ENCODE measurements at regions not wholly inside any gene's neighbourhood (a gene's known extent, or its start where the extent isn't known, plus 50 kb on each side); places are given as distances from the start of the nearest gene placed in this dataset.

GRCh38 chr6:16018626-16019025, 110.3 kb upstream of the MYLIP start:
- no peak for TF ChIP-seq NRF1 (conservative IDR thresholded peaks at IDR 0.05; ENCODE audit: low read depth, low read length)
- TF ChIP-seq USF2 (IDR thresholded peaks at IDR 0.05; ENCODE audit: borderline replicate concordance, low read depth, low read length): no peak
- TF ChIP-seq CTCF (IDR thresholded peaks at IDR 0.05 in 2 of 3, conservative IDR thresholded peaks at IDR 0.05 in 1 of 3; ENCODE audit: control insufficient read depth in 2 of 3, extremely low read depth in 1 of 3, insufficient read depth in 1 of 3, low read depth in 3 of 3, low read length in 3 of 3): no peak
- no peak for TF ChIP-seq POLR2AphosphoS2 (IDR thresholded peaks at IDR 0.05; ENCODE audit: low read depth, low read length)
- TF ChIP-seq HDAC6 (IDR thresholded peaks at IDR 0.05; ENCODE audit: unreplicated experiment): no peak
- no peak for TF ChIP-seq POLR2AphosphoS5 (IDR thresholded peaks at IDR 0.05; ENCODE audit: low read length)
- no peak for TF ChIP-seq SP1 (IDR thresholded peaks at IDR 0.05; ENCODE audit: low read depth, low read length)
- no peak for TF ChIP-seq REST (IDR thresholded peaks at IDR 0.05; ENCODE audit: low read depth, low read length)

Measured in GM12878 (cell line).